ENCODE measurements at regions not wholly inside any gene's neighbourhood (a gene's known extent, or its start where the extent isn't known, plus 50 kb on each side); places are given as distances from the start of the nearest gene placed in this dataset.

DNA sequence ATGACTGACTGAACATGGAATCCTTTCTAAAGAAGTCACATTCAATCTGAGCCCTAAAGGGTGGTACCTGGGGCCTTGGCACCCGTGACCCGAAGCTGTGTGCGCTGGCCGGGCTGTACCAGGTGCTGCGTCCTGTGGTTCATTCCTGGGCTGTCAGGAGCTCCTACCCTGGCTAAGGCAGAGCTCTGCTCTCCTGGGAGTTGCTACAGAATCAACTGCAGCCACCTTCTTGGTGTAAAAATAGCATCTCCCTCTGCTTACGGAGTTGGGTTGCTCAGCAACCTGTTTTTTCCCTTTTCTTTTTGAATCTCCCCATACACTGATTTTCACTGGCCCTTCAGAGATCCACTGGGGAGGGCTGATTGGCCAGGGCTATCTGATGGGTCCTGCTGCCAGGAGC lies 236.6 kb upstream of the PDE10A start:
- H3K27ac Mint-ChIP-seq = no peak overlapping the region
- no peak overlapping the region for H3K4me3 Mint-ChIP-seq
- H3K9me2 ChIP-seq (ENCODE audit: insufficient read depth) = no peaks in the 10 kb centered on the region
- no peak overlapping the region for H3K4me3 ChIP-seq
- H3K36me3 ChIP-seq (ENCODE audit: insufficient read depth) = no peaks in the 10 kb centered on the region
- TF ChIP-seq STAT1 (IDR thresholded peaks at IDR 0.05; ENCODE audit: unreplicated experiment) = no peak
- TF ChIP-seq EZH2phosphoT487 (IDR thresholded peaks at IDR 0.05; ENCODE audit: unreplicated experiment) = no peak
- no peak for TF ChIP-seq ZNF331 (CRISPR knock-in tag; IDR thresholded peaks at IDR 0.05; ENCODE audit: low read depth)
- no peak for TF ChIP-seq NANOG (IDR thresholded peaks at IDR 0.05; ENCODE audit: borderline replicate concordance)
- TF ChIP-seq, protein P1, sequence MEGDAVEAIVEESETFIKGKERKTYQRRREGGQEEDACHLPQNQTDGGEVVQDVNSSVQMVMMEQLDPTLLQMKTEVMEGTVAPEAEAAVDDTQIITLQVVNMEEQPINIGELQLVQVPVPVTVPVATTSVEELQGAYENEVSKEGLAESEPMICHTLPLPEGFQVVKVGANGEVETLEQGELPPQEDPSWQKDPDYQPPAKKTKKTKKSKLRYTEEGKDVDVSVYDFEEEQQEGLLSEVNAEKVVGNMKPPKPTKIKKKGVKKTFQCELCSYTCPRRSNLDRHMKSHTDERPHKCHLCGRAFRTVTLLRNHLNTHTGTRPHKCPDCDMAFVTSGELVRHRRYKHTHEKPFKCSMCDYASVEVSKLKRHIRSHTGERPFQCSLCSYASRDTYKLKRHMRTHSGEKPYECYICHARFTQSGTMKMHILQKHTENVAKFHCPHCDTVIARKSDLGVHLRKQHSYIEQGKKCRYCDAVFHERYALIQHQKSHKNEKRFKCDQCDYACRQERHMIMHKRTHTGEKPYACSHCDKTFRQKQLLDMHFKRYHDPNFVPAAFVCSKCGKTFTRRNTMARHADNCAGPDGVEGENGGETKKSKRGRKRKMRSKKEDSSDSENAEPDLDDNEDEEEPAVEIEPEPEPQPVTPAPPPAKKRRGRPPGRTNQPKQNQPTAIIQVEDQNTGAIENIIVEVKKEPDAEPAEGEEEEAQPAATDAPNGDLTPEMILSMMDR (conservative IDR thresholded peaks at IDR 0.05; ENCODE audit: low read depth in 2 of 2) = no peak
- TF ChIP-seq CREB1 (CRISPR knock-in tag; IDR thresholded peaks at IDR 0.05; ENCODE audit: low read depth) = no peak
- no peak for TF ChIP-seq ZNF114 (CRISPR knock-in tag; IDR thresholded peaks at IDR 0.05)
- TF ChIP-seq REST (IDR thresholded peaks at IDR 0.05; ENCODE audit: unreplicated experiment) = no peak
- TF ChIP-seq, protein P2, sequence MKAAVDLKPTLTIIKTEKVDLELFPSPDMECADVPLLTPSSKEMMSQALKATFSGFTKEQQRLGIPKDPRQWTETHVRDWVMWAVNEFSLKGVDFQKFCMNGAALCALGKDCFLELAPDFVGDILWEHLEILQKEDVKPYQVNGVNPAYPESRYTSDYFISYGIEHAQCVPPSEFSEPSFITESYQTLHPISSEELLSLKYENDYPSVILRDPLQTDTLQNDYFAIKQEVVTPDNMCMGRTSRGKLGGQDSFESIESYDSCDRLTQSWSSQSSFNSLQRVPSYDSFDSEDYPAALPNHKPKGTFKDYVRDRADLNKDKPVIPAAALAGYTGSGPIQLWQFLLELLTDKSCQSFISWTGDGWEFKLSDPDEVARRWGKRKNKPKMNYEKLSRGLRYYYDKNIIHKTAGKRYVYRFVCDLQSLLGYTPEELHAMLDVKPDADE (IDR thresholded peaks at IDR 0.05) = no peak
- no peak for TF ChIP-seq EZH2 (IDR thresholded peaks at IDR 0.05; ENCODE audit: low read depth, unreplicated experiment)
- TF ChIP-seq, protein P3, sequence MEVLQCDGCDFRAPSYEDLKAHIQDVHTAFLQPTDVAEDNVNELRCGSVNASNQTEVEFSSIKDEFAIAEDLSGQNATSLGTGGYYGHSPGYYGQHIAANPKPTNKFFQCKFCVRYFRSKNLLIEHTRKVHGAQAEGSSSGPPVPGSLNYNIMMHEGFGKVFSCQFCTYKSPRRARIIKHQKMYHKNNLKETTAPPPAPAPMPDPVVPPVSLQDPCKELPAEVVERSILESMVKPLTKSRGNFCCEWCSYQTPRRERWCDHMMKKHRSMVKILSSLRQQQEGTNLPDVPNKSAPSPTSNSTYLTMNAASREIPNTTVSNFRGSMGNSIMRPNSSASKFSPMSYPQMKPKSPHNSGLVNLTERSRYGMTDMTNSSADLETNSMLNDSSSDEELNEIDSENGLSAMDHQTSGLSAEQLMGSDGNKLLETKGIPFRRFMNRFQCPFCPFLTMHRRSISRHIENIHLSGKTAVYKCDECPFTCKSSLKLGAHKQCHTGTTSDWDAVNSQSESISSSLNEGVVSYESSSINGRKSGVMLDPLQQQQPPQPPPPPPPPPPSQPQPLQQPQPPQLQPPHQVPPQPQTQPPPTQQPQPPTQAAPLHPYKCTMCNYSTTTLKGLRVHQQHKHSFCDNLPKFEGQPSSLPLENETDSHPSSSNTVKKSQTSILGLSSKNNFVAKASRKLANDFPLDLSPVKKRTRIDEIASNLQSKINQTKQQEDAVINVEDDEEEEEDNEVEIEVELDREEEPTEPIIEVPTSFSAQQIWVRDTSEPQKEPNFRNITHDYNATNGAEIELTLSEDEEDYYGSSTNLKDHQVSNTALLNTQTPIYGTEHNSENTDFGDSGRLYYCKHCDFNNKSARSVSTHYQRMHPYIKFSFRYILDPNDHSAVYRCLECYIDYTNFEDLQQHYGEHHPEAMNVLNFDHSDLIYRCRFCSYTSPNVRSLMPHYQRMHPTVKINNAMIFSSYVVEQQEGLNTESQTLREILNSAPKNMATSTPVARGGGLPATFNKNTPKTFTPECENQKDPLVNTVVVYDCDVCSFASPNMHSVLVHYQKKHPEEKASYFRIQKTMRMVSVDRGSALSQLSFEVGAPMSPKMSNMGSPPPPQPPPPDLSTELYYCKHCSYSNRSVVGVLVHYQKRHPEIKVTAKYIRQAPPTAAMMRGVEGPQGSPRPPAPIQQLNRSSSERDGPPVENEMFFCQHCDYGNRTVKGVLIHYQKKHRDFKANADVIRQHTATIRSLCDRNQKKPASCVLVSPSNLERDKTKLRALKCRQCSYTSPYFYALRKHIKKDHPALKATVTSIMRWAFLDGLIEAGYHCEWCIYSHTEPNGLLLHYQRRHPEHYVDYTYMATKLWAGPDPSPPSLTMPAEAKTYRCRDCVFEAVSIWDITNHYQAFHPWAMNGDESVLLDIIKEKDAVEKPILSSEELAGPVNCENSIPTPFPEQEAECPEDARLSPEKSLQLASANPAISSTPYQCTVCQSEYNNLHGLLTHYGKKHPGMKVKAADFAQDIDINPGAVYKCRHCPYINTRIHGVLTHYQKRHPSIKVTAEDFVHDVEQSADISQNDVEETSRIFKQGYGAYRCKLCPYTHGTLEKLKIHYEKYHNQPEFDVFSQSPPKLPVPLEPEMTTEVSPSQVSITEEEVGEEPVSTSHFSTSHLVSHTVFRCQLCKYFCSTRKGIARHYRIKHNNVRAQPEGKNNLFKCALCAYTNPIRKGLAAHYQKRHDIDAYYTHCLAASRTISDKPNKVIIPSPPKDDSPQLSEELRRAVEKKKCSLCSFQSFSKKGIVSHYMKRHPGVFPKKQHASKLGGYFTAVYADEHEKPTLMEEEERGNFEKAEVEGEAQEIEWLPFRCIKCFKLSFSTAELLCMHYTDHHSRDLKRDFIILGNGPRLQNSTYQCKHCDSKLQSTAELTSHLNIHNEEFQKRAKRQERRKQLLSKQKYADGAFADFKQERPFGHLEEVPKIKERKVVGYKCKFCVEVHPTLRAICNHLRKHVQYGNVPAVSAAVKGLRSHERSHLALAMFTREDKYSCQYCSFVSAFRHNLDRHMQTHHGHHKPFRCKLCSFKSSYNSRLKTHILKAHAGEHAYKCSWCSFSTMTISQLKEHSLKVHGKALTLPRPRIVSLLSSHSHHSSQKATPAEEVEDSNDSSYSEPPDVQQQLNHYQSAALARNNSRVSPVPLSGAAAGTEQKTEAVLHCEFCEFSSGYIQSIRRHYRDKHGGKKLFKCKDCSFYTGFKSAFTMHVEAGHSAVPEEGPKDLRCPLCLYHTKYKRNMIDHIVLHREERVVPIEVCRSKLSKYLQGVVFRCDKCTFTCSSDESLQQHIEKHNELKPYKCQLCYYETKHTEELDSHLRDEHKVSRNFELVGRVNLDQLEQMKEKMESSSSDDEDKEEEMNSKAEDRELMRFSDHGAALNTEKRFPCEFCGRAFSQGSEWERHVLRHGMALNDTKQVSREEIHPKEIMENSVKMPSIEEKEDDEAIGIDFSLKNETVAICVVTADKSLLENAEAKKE (CRISPR knock-in tag; IDR thresholded peaks at IDR 0.05) = no peak
- no peak for TF ChIP-seq POLR2AphosphoS5 (IDR thresholded peaks at IDR 0.05; ENCODE audit: low read depth)
- TF ChIP-seq JUNB (IDR thresholded peaks at IDR 0.05; ENCODE audit: unreplicated experiment) = no peak
- no peaks in the 10 kb centered on the region; the same call in 2 of the 3 replicates for H3K36me3 Mint-ChIP-seq (ENCODE audit: low read depth)
- no peaks in the 10 kb centered on the region for H4K20me1 ChIP-seq (replicated peaks; ENCODE audit: insufficient read depth)
- H3K4me2 ChIP-seq = no peak overlapping the region
- H3F3A ChIP-seq (replicated peaks; ENCODE audit: low read depth) = no peaks in the 10 kb centered on the region
- H2AFZ ChIP-seq = no peak overlapping the region
- H3K4me1 Mint-ChIP-seq = no peaks in the 10 kb centered on the region
- H3K4me1 ChIP-seq (ENCODE audit: insufficient read depth) = no peaks in the 10 kb centered on the region
- no peak overlapping the region for H3K27ac ChIP-seq (ENCODE audit: low read depth)
- no peak for DNase-seq (ENCODE audit: low spot score)
- H3K79me2 ChIP-seq (replicated peaks; ENCODE audit: insufficient read depth) = no peaks in the 10 kb centered on the region
- no peaks in the 10 kb centered on the region for H3K27me3 ChIP-seq (ENCODE audit: insufficient read depth)
- no peak for ATAC-seq
- no peaks in the 10 kb centered on the region; the same call in 2 of the 3 replicates for H3K9me3 Mint-ChIP-seq
- peaks cover 4% of the 10 kb centered on the region for H3K27me3 Mint-ChIP-seq (ENCODE audit: insufficient read depth, low read depth, poor library complexity)

All from GM23338 (cell line).